IPS-11a (cell line): ENCODE measurements at regions not wholly inside any gene's neighbourhood (a gene's known extent, or its start where the extent isn't known, plus 50 kb on each side); places are given as distances from the start of the nearest gene placed in this dataset.

Experiments
- H3K4me3 ChIP-seq: one replicate; pipeline ENCODE4 v1.5.1; 2013; ENCODE audit warnings: low read depth, low read length, control low read depth

GRCh38 chr17:56737421-56738161 lies 96.1 kb downstream of the C17orf67 start:
- H3K4me3 ChIP-seq = no peak overlapping the region

DNA sequence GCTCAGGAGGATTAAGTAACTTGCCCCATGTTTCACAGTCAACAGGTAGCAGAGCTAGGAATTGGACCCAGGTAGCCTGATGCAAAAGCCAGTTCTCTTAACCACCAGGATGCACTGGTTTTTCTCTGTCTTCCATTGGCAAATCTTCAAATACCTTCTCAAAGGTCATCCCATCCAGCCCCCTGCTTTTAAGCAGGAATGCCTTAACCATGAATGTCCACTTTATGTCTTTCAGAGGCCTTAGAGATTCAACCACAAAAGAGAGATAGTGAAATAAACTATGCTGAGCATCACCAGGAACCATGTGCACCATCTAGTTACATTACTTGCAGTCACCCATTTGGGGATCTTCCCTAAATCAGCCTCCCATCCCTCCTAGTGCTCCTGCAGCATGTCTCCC lies 94.3 kb downstream of the C17orf67 start:
- H3K4me3 ChIP-seq = no peak overlapping the region

GRCh38 chr17:56739776-56740175 lies 93.9 kb downstream of the C17orf67 start:
- no peak overlapping the region for H3K4me3 ChIP-seq

- H3K4me3 ChIP-seq = no peak overlapping the region
Observed at GRCh38 chr17:56740481-56740880, 93.2 kb downstream of the C17orf67 start.
